ENCODE measurements at regions not wholly inside any gene's neighbourhood (a gene's known extent, or its start where the extent isn't known, plus 50 kb on each side); places are given as distances from the start of the nearest gene placed in this dataset.
"Not testable (repeated sequence)": the region's sequence is repeated elsewhere in the genome, so short reads cannot be mapped to it uniquely, and the experiment has no call there.

GRCh38 chr2:59254279-59254678 lies 1013.2 kb upstream of the FANCL start:
- no peak for DNase-seq (ENCODE audit: low spot score)

DNA sequence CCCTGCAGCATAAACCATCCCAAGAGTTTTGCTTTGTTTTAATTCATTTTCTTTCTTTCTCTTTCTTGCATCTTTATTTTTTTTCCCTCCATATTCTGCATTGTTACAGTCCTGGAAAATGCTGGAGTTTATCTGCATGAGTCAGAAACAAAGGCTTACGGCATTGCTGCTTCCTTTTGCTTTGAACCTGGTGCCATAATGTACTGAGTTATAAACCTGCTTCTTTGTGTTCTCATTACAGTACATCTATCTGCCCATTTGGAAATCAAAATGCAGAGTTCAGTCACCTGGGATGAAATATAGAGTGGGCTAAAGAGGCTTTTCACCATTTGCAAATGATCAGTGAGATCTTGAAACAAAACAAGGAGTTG lies 1009.2 kb upstream of the FANCL start:
- no peak for DNase-seq (ENCODE audit: low spot score)

DNA sequence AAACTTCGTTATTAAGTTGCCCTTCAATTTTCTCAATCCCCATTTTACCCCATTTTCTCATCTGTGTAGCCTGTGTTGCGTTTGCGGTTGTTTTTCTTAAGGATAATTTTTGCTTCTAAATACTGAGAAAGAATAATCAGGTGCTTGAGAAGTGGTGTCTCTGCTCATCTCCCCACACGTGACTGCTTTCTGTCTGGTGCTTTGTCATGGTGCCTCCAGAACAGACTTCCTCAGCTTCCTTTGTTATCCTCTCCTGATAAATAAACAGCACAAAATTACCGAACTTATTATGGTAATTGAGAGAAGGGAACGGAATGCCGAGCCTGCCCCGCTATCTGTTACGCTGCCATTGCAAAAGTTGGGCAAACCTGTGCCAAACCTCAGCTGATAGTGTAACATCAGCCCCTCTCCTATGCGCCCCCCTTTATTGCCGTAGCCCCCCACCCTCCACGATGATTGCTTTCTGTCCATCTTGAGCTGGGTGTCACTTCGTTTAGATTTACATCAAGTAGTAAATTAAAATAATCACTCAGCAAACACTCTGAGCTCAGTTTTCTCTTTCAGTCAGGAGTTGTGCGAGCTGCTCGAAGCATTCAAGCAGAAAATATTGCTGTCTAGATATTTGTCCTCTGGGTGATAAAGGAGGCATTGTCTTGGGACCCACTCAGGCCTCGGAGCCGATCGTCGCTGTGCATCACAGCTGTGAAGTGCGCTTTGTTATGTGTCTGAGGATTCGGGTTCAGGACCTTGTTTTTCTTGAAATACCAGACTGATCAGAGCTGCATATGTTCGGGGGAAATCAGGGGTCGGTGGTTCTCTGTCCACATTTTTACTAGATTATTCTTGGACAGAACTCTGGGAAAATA lies 1008.5 kb upstream of the FANCL start:
- DNase-seq (ENCODE audit: low spot score), result no peak

- DNase-seq (ENCODE audit: low spot score), result no peak
Observed at GRCh38 chr2:59239146-59239545, 998.0 kb upstream of the FANCL start.

- no peak for DNase-seq (ENCODE audit: low spot score)
Observed at GRCh38 chr2:59237311-59237710, 996.2 kb upstream of the FANCL start.

GRCh38 chr2:59236723-59237122 lies 995.6 kb upstream of the FANCL start:
- DNase-seq (ENCODE audit: low spot score), result no peak

DNA sequence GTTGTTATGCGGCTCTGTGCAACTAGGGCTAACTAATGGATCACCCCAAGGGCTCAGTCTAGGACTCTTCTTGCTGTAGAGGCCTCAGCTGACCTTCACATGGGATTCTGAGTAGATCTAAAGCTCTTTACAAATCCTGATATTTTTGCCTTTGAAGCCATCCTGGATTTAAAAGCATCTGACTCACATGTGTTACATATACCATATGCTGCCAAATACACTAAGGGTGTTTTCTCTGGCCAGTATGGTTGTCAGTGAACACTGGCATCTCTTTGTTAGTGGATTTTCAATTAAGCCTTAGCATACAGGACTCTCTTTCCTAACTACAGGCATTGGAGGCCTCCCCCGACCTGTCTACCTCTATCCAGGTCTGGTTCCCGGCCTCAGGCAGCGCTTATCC lies 992.8 kb upstream of the FANCL start:
- no peak for DNase-seq (ENCODE audit: low spot score)

DNA sequence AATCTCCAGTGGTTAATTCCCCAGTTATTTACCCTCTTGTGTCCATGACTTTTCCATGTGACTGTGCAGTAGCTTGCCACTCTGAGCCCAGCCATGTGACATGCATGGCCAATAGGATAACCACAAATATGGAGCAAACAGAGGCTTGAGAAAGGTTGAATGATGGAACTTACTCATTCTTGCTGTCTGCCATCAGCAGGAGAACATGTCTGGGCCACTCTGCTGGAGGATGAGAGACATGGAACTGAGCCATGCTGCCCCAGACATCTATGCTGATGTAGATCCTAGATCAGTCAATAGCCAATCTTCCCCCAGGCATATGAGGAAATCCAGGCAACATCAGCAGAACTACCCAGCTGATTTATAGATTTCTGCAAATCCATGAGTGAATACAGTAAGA lies 992.3 kb upstream of the FANCL start:
- no peak for DNase-seq (ENCODE audit: low spot score)

GRCh38 chr2:59232394-59233165 lies 991.5 kb upstream of the FANCL start:
- no peak for DNase-seq (ENCODE audit: low spot score)

DNA sequence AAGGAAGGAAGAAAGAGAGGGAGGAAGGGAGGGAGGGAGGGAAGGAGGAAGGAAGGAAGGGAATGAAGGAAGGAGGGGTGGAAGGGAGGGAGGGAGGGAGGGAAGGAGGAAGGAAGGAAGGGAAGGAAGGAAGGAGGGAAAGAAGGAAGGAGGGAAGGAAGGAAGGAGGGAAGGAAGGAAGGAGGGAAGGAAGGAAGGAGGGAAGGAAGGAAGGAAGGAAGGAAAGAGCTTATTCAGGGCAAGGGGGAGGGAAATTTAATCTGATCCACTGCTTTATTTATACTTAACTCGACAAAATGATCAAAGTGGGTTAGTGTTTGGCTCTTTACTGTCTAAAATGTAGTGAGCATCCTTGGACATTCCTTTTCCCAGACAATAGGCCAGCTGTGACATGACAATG lies 985.2 kb upstream of the FANCL start:
- DNase-seq (ENCODE audit: low spot score), result not testable (repeated sequence)

DNA sequence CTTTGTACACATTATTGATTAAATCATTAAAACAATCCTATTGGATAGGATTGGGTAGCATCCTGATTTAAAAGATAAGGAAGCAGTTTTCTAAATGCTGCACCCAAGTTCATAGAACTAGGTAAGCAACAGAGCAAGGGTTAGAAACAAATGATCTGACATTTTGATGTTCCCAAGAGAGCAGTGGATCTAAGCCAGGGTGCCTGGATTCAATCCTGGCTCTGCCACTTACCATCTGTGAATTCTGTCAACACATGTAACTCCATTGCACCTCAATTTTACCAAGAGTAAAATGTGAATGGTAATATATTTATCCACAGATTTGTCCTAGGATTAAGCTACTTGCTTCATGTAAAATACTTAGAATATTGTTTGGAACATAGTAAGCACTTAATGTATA lies 982.6 kb upstream of the FANCL start:
- no peak for DNase-seq (ENCODE audit: low spot score)

DNA sequence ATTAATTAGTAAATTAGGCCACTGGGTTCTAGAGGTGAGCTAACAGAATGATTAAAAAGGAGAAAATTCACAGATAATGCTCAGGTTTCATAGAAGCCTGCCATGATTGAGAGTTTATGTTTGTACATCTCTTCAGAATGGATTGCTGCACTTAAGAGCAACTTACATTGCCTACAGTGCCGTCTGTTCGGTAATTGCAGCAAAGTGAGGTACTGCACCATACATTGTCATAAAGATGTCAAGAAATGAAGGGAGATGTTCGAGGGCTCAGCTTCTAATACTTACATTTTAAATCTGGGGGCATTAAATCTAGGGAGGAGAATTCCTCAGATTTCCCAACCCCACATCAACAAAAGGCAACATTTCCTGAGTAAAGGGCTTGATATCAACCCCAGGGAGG lies 976.2 kb upstream of the FANCL start:
- DNase-seq (ENCODE audit: low spot score), result no peak

- DNase-seq (ENCODE audit: low spot score), result no peak
Observed at GRCh38 chr2:59206361-59206760, 965.2 kb upstream of the FANCL start.

DNA sequence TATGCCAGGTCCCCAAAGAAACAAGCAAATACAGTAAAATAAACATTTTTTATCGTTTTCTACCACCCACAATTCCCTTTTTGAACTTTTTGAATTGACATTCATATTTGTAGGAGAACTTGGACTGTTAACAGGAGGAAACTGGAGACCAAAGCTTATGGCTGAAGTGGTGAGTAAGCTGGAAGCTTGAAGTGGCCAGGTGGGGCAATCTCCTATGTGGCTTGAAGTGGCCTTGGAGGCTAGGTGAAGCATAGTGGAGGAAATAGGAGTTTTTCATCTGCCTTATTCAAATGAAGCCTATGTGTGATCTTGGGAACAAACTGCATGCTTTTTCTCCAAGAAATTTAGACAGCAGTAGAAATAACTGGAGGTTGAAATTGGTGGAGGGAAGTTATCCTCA lies 962.9 kb upstream of the FANCL start:
- no peak for DNase-seq (ENCODE audit: low spot score)

DNA sequence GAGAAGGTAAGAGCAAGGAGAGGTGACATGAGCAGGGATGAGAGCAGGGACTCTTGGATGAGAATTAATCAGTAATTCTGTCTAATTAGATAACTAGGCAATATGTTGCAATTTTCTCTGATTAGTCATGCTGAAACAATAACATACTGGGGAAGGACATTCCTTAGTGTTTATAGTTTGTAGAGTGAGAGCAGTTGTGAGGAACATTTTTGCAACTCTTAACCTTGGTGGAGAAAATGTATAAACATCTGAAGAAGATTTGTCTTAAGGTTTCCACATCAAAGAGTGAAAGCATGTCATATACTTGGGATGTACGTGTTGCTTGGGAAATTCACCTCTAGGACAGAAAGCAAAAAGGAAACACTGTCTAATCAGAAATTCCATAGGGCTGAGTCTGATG lies 955.4 kb upstream of the FANCL start:
- peak; percentile 19 for DNase-seq (ENCODE audit: low spot score)

DNA sequence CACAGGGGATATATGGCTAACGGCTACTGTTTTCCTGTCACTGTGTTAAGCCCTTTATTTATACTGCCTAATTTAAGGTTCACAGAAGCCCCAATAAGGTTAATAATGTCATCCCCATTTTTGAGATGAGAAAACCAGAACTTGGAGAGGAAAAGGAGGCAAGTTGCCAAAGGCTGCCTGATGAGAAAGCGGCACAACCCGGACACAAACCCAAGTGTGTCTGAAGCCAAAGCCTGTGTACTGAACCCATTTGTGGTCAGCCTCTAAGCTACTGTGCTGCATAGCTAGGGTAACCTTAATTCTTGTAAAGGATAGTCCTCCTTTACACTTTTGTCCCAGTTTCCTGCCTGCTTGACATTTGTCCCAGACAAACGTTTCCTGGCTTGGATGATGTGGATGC lies 954.7 kb upstream of the FANCL start:
- DNase-seq (ENCODE audit: low spot score), result no peak

- DNase-seq (ENCODE audit: low spot score), result no peak
Observed at GRCh38 chr2:59191781-59192180, 950.7 kb upstream of the FANCL start.

GRCh38 chr2:59190518-59190917 lies 949.4 kb upstream of the FANCL start:
- no peak for DNase-seq (ENCODE audit: low spot score)

- peak; percentile 36 for DNase-seq (ENCODE audit: low spot score)
Observed at GRCh38 chr2:59184276-59185020, 943.3 kb upstream of the FANCL start.

DNA sequence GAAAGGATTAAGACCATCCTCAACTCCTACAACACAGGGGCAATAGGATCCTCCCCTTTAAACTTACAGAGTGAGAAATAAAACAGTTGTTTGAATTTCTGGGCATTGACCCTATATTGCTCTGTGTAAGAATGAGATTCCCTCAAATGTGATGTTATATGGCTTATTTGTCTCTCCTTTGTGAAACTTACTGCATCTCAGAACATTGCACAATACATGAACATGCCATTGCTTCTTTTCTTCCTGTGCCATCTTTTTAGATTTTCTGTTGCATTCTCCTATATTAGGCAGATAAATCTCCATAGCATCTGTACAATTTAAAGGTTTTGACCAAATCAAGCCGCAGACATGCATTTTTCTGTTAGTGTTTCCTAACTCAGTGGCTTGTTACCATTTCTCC lies 941.9 kb upstream of the FANCL start:
- no peak for DNase-seq (ENCODE audit: low spot score)

DNA sequence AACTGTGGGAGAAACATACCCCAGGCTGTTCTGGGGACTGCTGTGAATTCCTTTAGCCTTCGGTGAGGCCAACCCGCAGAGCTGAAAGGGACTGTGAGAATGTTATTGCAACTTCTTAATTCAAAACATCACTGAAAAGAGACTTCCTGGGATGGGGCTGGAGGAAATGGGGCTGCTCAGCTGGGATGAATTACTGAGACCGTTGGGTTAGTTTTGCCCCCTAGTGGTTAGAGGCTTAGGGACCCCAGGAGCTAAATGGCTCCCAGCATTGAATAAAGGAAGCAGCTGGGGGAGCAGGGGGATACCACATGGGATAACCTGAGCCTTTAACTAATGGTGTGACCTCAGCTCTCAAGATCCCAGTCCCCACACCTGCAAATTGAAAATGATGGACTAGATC lies 941.1 kb upstream of the FANCL start:
- DNase-seq (ENCODE audit: low spot score), result peak; percentile 30

- no peak for DNase-seq (ENCODE audit: low spot score)
Observed at GRCh38 chr2:59181347-59181746, 940.2 kb upstream of the FANCL start.

DNA sequence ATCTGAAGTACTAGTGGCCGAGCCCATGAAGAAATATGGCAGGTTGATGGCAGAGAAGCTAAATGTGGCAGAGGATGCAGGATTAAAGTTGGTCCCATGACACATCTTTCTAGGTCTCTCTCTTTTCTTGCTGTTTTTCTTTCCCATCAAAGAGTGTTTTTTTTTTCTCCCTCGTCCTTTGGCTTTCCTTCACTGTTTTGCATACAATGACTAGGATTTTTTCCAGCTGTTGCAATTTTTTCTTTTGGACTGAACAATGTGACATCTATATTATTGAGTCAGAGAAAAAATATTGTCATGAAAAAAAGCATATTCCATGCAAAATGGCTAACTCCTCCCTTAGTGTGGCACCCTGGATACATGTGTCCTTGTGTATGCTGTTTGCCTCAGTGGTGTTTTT lies 939.5 kb upstream of the FANCL start:
- DNase-seq (ENCODE audit: low spot score), result no peak
